A549 (cell line): ENCODE measurements at regions not wholly inside any gene's neighbourhood (a gene's known extent, or its start where the extent isn't known, plus 50 kb on each side); places are given as distances from the start of the nearest gene placed in this dataset.

Experiments
- ATAC-seq, 2 experiments: fragments of 200-7000 bp in 1 of 2; fragments of >200 bp in 1 of 2; cut with Nextera tagmentation in 1 of 2; cut with Tn5 transposase in 1 of 2; 3 replicates each; pipeline versions ENCODE4 v1.8.0 to v1.9.1; 2018 to 2020; ENCODE audit warnings: mild to moderate bottlenecking in 1 of 2, moderate library complexity in 1 of 2
- CTCF ChIA-PET: fragments of 300-600 bp; sonication (Branson Sonifier 250); formaldehyde crosslinking; extraction: SDS; loops from one replicate; lab custom pipeline; 2021; ENCODE audit warnings: antibody characterized with exemption, inconsistent platforms; lab: Yijun Ruan, JAX
- POLR2A ChIA-PET: fragments of 350-600 bp; formaldehyde crosslinking; extraction: SDS; loops from one replicate; lab custom pipeline; 2021; ENCODE audit warnings: antibody characterized with exemption, inconsistent platforms; lab: Yijun Ruan, JAX
- DNase-seq, 2 experiments: peaks; one replicate each; pipeline versions ENCODE4 v3.0.0 to v3.0.0-alpha.2; 2011 to 2016; ENCODE audit warnings: low read depth in 1 of 2, low spot score in 1 of 2
- FAIRE-seq: peaks from 2 replicates; lab custom pipeline; 2011; peaks lifted over from hg19 to GRCh38; lab: Jason Lieb, UNC
- H3K27ac ChIP-seq, 2 experiments: fragments of >200 bp; sonication (Bioruptor Twin); formaldehyde crosslinking; 3 replicates each; pipeline ENCODE4 v1.5.1; 2016 to 2017
- H3K4me1 ChIP-seq: fragments of >200 bp; sonication (Bioruptor Twin); formaldehyde crosslinking; 3 replicates; pipeline ENCODE4 v1.6.1; 2016
- H3K4me2 ChIP-seq: fragments of >200 bp; sonication (Bioruptor Twin); formaldehyde crosslinking; 3 replicates; pipeline ENCODE4 v1.6.1; 2016
- H3K4me3 ChIP-seq: fragments of >200 bp; sonication (Bioruptor Twin); formaldehyde crosslinking; 3 replicates; pipeline ENCODE4 v1.5.1; 2016
- H3K9me3 ChIP-seq: fragments of >200 bp; sonication (Bioruptor Twin); formaldehyde crosslinking; 3 replicates; pipeline ENCODE4 v1.6.1; 2016
- BHLHE40 ChIP-seq: IDR thresholded peaks from 2 replicates; pipeline ENCODE4 v1.6.1; 2012; ENCODE audit warnings: low read depth, low read length, inconsistent platforms
- CBX2 ChIP-seq: fragments of 200-600 bp; sonication (generic); IDR thresholded peaks from 2 replicates; pipeline ENCODE4 v1.6.1; 2016; ENCODE audit warnings: low read depth, mild to moderate bottlenecking, borderline replicate concordance
- CHD2 ChIP-seq: fragments of 150-350 bp; IDR thresholded peaks from 2 replicates; pipeline ENCODE4 v1.6.1; 2014; ENCODE audit warnings: low read length; ENCODE audit not compliant: partially characterized antibody
- EHMT2 ChIP-seq: fragments of 200-600 bp; sonication (generic); IDR thresholded peaks from 2 replicates; pipeline ENCODE4 v1.6.1; 2016; ENCODE audit warnings: antibody characterized with exemption, low read depth, mild to moderate bottlenecking, moderate library complexity
- EP300 ChIP-seq, 2 experiments: fragments of >200 bp; sonication (Bioruptor Twin); formaldehyde crosslinking; IDR thresholded peaks; 2 replicates in 1 of 2; 3 replicates in 1 of 2; pipeline ENCODE4 v1.6.1; 2016 to 2017
- ESRRA ChIP-seq: fragments of 150-350 bp; IDR thresholded peaks from 2 replicates; pipeline ENCODE4 v1.6.1; 2014; ENCODE audit warnings: mild to moderate bottlenecking, low read length, borderline replicate concordance
- FOSB ChIP-seq: fragments of 250-450 bp; sonication (Bioruptor Pico); IDR thresholded peaks from 2 replicates; pipeline ENCODE4 v1.5.0; 2020; ENCODE audit warnings: mild to moderate bottlenecking, moderate library complexity
- FOXS1 ChIP-seq: fragments of 250-450 bp; sonication (Bioruptor Pico); IDR thresholded peaks from 2 replicates; pipeline ENCODE4 v1.5.0; 2020; ENCODE audit warnings: mild to moderate bottlenecking, moderate library complexity
- HEYL ChIP-seq: fragments of 250-450 bp; sonication (Bioruptor Pico); IDR thresholded peaks from 2 replicates; pipeline ENCODE4 v1.8.0; 2021; ENCODE audit warnings: mild to moderate bottlenecking, moderate library complexity
- HMGXB4 ChIP-seq: fragments of 250-450 bp; sonication (Bioruptor Pico); IDR thresholded peaks from 2 replicates; pipeline ENCODE4 v1.5.0; 2021; ENCODE audit warnings: mild to moderate bottlenecking, moderate library complexity, borderline replicate concordance
- HOXB5 ChIP-seq: fragments of 250-450 bp; sonication (Bioruptor Pico); IDR thresholded peaks from 2 replicates; pipeline ENCODE4 v1.5.0; 2020; ENCODE audit warnings: mild to moderate bottlenecking, moderate library complexity
- NR3C1 ChIP-seq: fragments of >200 bp; sonication (Bioruptor Twin); formaldehyde crosslinking; IDR thresholded peaks from 3 replicates; pipeline ENCODE4 v1.6.1; 2017
- POLR2AphosphoS2 ChIP-seq: conservative IDR thresholded peaks from 2 replicates; pipeline ENCODE4 v1.6.1; 2012; ENCODE audit warnings: low read length, improper control_type of control experiment, inconsistent platforms
- RARB ChIP-seq: fragments of 250-450 bp; sonication (Bioruptor Pico); IDR thresholded peaks from 2 replicates; pipeline ENCODE4 v1.8.0; 2021; ENCODE audit warnings: mild to moderate bottlenecking, moderate library complexity
- RCOR1 ChIP-seq: fragments of 150-350 bp; IDR thresholded peaks from 2 replicates; pipeline ENCODE4 v1.6.1; 2014; ENCODE audit warnings: antibody characterized with exemption, low read length, low read depth
- ZFP36 ChIP-seq: fragments of 450-650 bp; IDR thresholded peaks from 2 replicates; pipeline ENCODE4 v1.6.1; 2014; ENCODE audit warnings: borderline replicate concordance; ENCODE audit not compliant: partially characterized antibody
- ZSCAN20 ChIP-seq: fragments of 250-450 bp; sonication (Bioruptor Pico); IDR thresholded peaks from 2 replicates; pipeline ENCODE4 v1.8.0; 2022; ENCODE audit warnings: mild to moderate bottlenecking, moderate library complexity
- WGBS: methylation state at CpG from one replicate; pipeline ENCODE4 v1.1.6; 2017; ENCODE audit errors: missing lambda C conversion rate; 5-methylcytosine and 5-hydroxymethylcytosine counted together
- TF ChIP-seq, protein P1 (sequence below): IDR thresholded peaks from 2 replicates; pipeline ENCODE4 v1.6.1; 2012

DNA sequence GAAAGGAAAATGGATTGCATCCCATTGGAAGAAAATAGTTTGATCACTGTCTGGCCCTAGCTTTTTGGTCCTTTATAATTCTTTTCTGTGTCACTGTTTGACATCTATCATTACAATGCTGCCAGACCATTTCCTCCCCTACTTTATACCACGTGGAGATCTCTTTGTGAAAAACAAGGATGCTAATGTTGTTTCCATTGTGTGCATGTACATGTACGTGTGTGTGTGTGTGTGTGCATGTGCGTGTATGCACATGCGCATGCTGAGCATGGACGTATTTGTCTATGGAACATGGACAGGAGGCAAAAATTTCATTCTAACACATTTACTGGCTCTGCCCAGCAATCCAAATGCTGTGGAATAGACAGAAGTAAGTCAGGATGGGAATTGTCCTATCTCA, 153.1 kb upstream of the PLXNA2 start:
- H3K9me3 ChIP-seq, result no peaks in the 10 kb centered on the region
- no peak for ATAC-seq
- no peak overlapping the region for H3K4me2 ChIP-seq
- no peak for TF ChIP-seq ZSCAN20 (CRISPR knock-in tag)
- TF ChIP-seq NR3C1, result no peak
- no peak for TF ChIP-seq RCOR1
- TF ChIP-seq, all 56 proteins: peak for 0
- FAIRE-seq, result no peak
- Histone ChIP-seq H3K4me3 (no peak overlapping the region), H3K27ac (no peak overlapping the region), H3K4me1 (no peaks in the 10 kb centered on the region)
- 41% methylated on average over 5 of the region's 5 CpGs for WGBS
- ChIA-PET POLR2A (no interaction called here), CTCF (no interaction called here)
- DNase-seq, result no peak

- Histone ChIP-seq H3K4me3 (no peak overlapping the region), H3K4me1 (no peaks in the 10 kb centered on the region), H3K4me2 (no peak overlapping the region), H3K9me3 (no peaks in the 10 kb centered on the region), H3K27ac (no peak overlapping the region)
- ChIA-PET CTCF (no interaction called here), POLR2A (no interaction called here)
- WGBS, result 1% methylated on average over 2 of the region's 2 CpGs
- no peak for TF ChIP-seq HOXB5
- FAIRE-seq, result no peak
- ATAC-seq, result no peak
- DNase-seq, result no peak
These were observed 160.8 kb upstream of the PLXNA2 start for GRCh38 chr1:208405014-208405413.

DNA sequence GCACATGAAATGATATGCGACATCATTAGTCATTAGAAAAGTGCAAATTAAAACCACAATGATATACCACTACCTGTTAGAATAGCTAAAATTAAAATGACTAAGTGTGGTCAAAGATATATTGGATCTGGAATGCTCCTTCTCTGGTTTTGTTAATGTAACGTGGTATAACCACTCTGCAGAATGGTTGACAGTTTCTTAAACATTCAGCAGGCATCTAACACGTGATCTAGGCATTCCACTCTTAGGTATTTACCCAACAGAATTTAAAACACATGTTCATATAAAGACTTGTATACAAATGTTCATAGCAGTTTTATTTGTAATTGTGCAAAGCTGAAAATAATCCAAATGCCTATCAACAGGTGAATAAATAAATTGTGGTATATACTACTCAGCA, 165.0 kb upstream of the PLXNA2 start:
- H3K4me2 ChIP-seq, result no peak overlapping the region
- H3K9me3 ChIP-seq, result no peaks in the 10 kb centered on the region
- ChIA-PET POLR2A (no interaction called here), CTCF (interaction anchor here (0.9 kb wide), 1 partner anchor 411 kb away, joined by 3 read pairs; no protein-coding TSS in a partner anchor)
- H3K4me3 ChIP-seq, result no peak overlapping the region
- DNase-seq, result no peak
- TF ChIP-seq POLR2AphosphoS2 (no peak), ESRRA (no peak), CHD2 (no peak), ZFP36 (no peak), CBX2 (no peak), FOXS1 (CRISPR knock-in tag) (no peak), HMGXB4 (CRISPR knock-in tag) (no peak), EHMT2 (no peak), FOSB (CRISPR knock-in tag) (no peak), ZSCAN20 (CRISPR knock-in tag) (no peak), RARB (no peak), EP300 (IDR thresholded peaks at IDR 0.05) (no peak), BHLHE40 (no peak)
- TF ChIP-seq, protein P1, sequence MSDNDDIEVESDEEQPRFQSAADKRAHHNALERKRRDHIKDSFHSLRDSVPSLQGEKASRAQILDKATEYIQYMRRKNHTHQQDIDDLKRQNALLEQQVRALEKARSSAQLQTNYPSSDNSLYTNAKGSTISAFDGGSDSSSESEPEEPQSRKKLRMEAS, result no peak
- WGBS, result 19% methylated on average over 3 of the region's 3 CpGs
- H3K4me1 ChIP-seq, result no peaks in the 10 kb centered on the region
- no peak for FAIRE-seq
- H3K27ac ChIP-seq, result no peak overlapping the region
- ATAC-seq, result no peak

- Histone ChIP-seq H3K4me2 (no peak overlapping the region), H3K27ac (no peak overlapping the region), H3K9me3 (no peaks in the 10 kb centered on the region), H3K4me3 (no peak overlapping the region), H3K4me1 (no peaks in the 10 kb centered on the region)
- no peak for TF ChIP-seq HEYL (CRISPR knock-in tag)
- no peak for TF ChIP-seq CHD2
- CTCF ChIA-PET, result no interaction called here
- no peak for ATAC-seq
- FAIRE-seq, result no peak
- DNase-seq, result no peak
- WGBS, result 22% methylated on average over 5 of the region's 5 CpGs
- POLR2A ChIA-PET, result no interaction called here
These were observed 166.2 kb upstream of the PLXNA2 start for GRCh38 chr1:208410409-208410808.
